ENCODE measurements at regions not wholly inside any gene's neighbourhood (a gene's known extent, or its start where the extent isn't known, plus 50 kb on each side); places are given as distances from the start of the nearest gene placed in this dataset.

DNA sequence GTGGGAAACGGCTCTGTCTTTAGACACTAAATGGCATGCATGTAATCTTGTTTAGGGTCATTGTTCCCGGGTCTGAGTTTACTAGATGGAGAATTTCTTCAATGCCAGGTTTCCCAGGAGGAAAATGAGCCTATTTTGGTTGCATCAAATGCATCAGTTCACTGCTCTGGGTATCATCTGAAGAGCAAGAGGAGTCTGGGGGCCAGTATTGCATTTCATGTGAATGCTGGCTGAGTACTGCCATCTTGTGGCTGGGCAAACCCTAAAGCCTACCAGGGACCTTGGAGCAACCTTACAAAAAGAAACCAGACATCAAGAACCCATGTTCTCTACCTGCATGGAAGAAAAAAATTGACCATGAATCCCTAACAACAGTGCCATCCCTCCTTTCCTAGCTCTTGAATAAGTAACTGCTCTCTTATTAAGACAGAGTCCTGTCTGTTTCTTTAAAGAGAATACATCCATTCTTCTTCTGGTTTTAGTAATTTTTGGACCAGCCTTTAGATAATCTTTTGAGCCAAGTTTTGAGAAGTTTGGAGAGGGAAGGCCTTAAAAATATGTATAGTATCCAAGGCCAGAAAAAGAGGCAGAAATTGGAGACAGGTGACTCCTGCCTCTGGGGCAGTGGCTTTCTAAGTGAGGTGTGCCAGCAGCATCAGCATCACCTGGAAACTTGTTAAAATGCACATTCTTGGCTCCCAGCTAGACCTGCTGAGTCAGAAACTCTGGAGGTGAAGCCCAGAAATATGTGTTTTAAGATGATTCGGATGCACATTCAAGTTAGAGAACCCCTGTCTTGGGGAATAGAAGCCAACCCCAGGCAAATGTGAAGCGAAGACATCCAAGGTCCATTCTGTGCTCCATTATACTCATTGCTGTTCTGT is 261.0 kb upstream of the CXCR4 start:
- DNase-seq (ENCODE audit: extremely low spot score, insufficient read length, low read depth) (no peak), FAIRE-seq (peak; percentile 85)

- peak; percentile 57 for FAIRE-seq
- DNase-seq (ENCODE audit: extremely low spot score, insufficient read length, low read depth) = no peak
Measured at GRCh38 chr2:136377423-136378382, 259.8 kb upstream of the CXCR4 start.

GRCh38 chr2:136376798-136377211 is 258.9 kb upstream of the CXCR4 start:
- FAIRE-seq = no peak
- DNase-seq (ENCODE audit: extremely low spot score, insufficient read length, low read depth) = no peak

DNA sequence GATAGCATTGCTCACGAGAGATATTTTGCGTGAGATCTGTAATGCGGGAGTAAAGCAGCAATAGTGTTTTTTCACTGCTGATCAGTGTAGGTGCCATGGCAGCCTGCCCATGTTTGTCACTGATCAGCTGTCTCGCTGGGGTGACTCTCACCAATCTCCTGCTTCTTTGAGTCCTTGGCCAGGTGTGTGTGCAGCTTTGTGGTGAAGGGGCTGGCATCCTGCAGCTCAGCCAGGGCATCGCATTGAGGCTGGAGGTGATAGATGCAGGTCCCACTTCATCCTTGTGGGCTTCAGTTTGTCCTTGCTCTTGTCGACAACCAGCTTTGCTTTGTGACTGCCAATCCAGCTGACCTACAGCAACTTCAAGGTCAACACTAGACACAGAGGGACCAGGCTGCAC is 258.3 kb upstream of the CXCR4 start:
- DNase-seq (ENCODE audit: extremely low spot score, insufficient read length, low read depth) = no peak
- FAIRE-seq = no peak

- DNase-seq (ENCODE audit: extremely low spot score, insufficient read length, low read depth) = no peak
- peak; percentile 82 for FAIRE-seq
Measured at GRCh38 chr2:136375017-136375901, 257.3 kb upstream of the CXCR4 start.

DNA sequence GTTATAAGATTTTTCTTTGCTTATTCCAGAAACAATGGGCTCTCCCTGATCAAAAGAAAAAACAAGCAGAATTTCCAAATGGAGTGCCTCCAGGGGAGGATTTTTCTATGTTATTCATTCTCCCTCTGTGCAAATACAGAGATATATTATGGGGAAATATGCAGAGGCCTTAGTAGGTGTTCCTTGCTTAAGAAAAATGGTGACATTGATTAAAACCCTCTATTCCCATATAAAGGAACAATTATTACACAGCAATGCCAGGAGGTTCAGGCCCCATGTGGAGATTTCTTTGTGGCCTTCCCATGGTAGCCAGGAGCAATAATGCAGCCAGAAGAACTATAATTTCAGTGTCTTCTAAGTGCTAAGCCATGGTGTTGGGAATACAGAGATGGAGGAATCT is 255.9 kb upstream of the CXCR4 start:
- FAIRE-seq = no peak

DNA sequence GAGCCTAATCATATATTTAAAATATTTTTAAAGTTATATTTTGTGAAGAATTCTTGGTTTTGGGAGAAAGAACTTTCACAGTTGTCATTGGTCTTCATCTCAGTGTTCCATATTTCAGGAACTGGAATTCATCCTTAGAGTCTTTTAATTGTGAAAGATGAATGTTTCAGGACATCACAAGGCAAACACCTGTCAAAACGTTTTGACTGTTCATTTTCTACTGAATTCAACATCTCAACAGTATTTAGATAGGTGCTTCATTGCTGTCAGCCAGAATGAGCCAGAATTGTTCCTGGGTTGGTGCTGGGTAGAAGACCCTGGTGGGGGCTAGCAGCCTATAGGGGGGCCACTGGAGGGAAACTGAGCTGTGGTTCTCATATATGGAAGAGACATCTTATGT is 255.1 kb upstream of the CXCR4 start:
- FAIRE-seq (no peak), DNase-seq (ENCODE audit: extremely low spot score, insufficient read length, low read depth) (no peak)

More for the DNA sequence above, 255.9 kb upstream of the CXCR4 start:
- no peak for DNase-seq (ENCODE audit: extremely low spot score, insufficient read length, low read depth)

GRCh38 chr2:136363900-136364299 is 246.0 kb upstream of the CXCR4 start:
- no peak for DNase-seq (ENCODE audit: extremely low spot score, insufficient read length, low read depth)
- FAIRE-seq = no peak

DNA sequence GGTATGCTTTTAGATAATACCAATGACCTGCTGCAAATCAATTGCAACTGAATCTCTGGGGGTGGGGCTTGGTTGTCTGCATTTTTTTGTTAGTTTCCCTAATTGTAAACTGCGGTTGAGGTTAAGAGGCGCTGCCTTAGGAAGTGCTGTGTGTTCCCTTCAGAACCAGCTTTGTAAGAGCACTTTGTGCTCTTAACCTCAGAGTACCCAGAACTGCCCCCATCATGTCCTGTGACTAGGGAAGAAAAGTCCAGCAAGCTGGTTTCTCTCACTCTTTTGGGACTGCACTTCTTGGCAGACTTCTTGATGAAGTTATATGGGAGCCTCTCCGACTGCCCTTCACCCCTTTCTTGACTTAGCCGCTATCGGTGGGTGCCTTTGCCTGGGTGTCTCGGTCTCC is 245.5 kb upstream of the CXCR4 start:
- FAIRE-seq = no peak
- DNase-seq (ENCODE audit: extremely low spot score, insufficient read length, low read depth) = no peak

GRCh38 chr2:136362676-136363390 is 244.9 kb upstream of the CXCR4 start:
- DNase-seq (ENCODE audit: extremely low spot score, insufficient read length, low read depth) (no peak), FAIRE-seq (peak; percentile 69)

- DNase-seq (ENCODE audit: extremely low spot score, insufficient read length, low read depth) = no peak
- no peak for FAIRE-seq
Measured at GRCh38 chr2:136361521-136361920, 243.6 kb upstream of the CXCR4 start.

DNA sequence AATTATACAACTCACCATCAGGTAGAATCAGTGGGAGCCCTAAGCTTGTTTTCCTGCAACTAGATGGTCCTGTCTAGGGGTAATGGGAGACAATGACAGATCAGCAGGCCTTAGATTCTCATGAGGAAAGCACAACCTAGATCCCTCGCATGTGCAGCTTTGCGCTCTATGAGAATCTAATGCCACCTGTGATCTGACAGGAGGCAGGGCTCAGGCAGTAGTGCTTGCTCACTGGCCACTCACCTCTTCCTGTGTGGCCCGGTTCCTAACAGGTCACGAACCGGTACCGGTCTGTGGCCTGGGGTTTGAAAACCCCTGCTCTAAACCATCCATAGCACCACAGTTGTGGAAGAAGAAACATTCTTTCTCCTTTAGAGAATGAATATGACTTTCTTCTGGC is 242.8 kb upstream of the CXCR4 start:
- DNase-seq (ENCODE audit: extremely low spot score, insufficient read length, low read depth) (no peak), FAIRE-seq (no peak)

- DNase-seq (ENCODE audit: extremely low spot score, insufficient read length, low read depth) = no peak
- no peak for FAIRE-seq
Measured at GRCh38 chr2:136359121-136359965, 241.4 kb upstream of the CXCR4 start.

DNA sequence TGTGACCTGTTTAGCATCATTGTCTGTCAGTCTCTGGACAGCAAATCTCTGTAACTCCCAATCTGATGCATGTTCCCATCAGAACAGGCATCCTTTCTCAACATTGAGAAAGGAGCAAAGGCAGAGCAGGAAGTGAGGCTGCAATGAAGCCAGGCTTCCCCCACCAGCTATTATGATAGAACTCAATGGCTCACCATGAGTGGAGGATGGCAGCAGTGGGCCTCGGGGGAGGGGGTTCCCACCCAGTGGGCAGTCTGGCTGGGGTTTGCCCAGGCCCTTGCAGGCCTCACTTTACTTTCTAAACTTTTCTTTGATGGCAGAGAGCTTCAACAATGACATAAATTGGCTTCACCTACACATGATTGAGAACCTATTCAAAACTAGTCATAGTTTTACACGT is 240.6 kb upstream of the CXCR4 start:
- no peak for FAIRE-seq

DNA sequence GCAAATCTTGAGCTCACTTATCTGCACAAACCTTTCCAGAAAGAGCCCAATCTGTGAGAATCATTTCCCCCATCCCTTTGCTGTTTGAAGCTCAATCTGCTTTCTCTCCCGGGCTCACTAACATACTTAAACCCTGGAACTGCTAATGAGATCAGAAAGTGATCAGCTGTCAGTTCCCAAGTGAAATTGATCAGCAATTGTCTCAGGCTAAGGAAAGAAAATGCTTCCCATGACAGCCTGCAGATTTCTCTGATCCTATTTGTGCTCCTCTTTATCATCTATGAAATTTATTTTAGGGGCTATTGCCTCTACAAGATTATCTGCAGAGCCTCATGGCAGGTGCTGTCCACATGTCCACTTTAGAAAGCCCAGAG is 239.0 kb upstream of the CXCR4 start:
- FAIRE-seq (no peak), DNase-seq (ENCODE audit: extremely low spot score, insufficient read length, low read depth) (no peak)

More for the DNA sequence above, 240.6 kb upstream of the CXCR4 start:
- no peak for DNase-seq (ENCODE audit: extremely low spot score, insufficient read length, low read depth)

GRCh38 chr2:136356125-136357006 is 238.4 kb upstream of the CXCR4 start:
- no peak for DNase-seq (ENCODE audit: extremely low spot score, insufficient read length, low read depth)
- no peak for FAIRE-seq

DNA sequence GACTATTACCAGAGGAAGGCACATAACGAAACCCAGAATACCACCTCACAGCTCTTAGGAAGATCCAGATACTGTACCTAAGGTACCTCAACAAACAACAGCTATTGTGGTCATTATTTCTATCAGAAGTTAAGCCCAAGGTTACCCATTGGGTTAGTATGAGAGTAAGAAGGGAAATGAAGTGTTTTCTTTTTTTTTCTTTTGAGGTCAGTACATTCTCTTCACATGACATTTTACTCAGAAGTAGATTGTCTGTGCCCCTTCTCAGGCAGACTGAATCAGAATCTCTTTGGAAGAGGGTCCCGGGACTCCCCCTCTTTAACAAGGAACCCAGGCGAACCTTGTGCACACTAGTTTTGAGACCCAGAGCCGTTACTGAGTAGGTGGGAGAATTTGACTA is 233.7 kb upstream of the CXCR4 start:
- no peak for DNase-seq (ENCODE audit: extremely low spot score, insufficient read length, low read depth)
- no peak for FAIRE-seq

DNA sequence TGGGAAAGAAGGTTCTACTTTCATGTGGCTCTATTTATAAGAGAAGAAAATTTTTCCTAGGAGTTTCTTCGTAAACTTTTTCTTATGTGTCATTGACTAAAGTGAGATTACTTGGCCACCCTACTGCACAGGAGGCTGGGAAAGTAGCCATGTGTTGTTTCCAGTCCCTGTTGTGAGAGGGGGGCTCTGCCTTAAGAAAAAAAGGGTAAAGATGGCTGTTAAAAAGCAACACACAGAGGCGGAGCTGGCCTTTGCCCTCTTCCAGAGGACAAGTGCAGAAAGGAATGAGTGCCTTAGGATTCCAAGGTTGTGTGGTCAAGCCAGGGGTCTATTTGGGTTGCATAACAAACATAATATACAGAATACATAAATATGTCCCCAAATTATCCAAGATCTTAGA is 230.0 kb upstream of the CXCR4 start:
- FAIRE-seq (no peak), DNase-seq (ENCODE audit: extremely low spot score, insufficient read length, low read depth) (no peak)
